ENCODE measurements at regions not wholly inside any gene's neighbourhood (a gene's known extent, or its start where the extent isn't known, plus 50 kb on each side); places are given as distances from the start of the nearest gene placed in this dataset.
A peak's percentile ranks its signal among the peaks of the same experiment; 100 is the strongest.

DNA sequence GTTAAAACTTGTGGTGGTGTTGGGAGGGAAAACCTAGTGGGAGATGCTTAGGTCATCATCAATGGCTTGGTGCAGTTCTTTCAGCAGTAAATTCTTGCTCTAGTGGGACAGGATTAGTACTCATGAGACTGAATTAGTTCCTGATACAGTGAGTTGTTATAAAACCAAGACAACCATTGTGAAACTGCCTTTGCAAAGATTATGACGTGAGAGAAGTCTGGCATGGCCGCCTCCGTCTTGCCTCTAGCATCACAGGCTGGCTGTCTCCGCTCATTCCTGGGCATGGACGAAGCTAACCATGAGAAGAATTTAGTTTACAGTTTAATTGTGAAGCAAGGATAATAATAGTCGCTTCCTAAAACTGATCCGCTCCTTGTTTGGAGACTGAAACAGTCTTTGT lies 186.4 kb downstream of the KIF20B start:
- intact Hi-C loops (cut with DNase I), result no loop called here
- no peaks in the 10 kb centered on the region for H3K27me3 ChIP-seq
- H3K36me3 ChIP-seq, result no peaks in the 10 kb centered on the region
- DNase-seq (ENCODE audit: extremely low spot score), result no peak
- no peaks in the 10 kb centered on the region for H3K9me3 ChIP-seq
- TF ChIP-seq EP300 (IDR thresholded peaks at IDR 0.05), result no peak
- TF ChIP-seq POLR2AphosphoS5 (IDR thresholded peaks at IDR 0.05), result no peak
- no peak for TF ChIP-seq POLR2A (IDR thresholded peaks at IDR 0.05; ENCODE audit: low read depth)
- TF ChIP-seq, protein P1, sequence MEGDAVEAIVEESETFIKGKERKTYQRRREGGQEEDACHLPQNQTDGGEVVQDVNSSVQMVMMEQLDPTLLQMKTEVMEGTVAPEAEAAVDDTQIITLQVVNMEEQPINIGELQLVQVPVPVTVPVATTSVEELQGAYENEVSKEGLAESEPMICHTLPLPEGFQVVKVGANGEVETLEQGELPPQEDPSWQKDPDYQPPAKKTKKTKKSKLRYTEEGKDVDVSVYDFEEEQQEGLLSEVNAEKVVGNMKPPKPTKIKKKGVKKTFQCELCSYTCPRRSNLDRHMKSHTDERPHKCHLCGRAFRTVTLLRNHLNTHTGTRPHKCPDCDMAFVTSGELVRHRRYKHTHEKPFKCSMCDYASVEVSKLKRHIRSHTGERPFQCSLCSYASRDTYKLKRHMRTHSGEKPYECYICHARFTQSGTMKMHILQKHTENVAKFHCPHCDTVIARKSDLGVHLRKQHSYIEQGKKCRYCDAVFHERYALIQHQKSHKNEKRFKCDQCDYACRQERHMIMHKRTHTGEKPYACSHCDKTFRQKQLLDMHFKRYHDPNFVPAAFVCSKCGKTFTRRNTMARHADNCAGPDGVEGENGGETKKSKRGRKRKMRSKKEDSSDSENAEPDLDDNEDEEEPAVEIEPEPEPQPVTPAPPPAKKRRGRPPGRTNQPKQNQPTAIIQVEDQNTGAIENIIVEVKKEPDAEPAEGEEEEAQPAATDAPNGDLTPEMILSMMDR (IDR thresholded peaks at IDR 0.05), result no peak
- WGBS, result 52% methylated on average over 7 of the region's 7 CpGs
- peak overlapping the region in 1 of 4 donors; percentile 28 for H3K27ac ChIP-seq (replicated peaks in 1 of 4)
- H3K4me3 ChIP-seq, result no peak overlapping the region
- no peaks in the 10 kb centered on the region for H3K4me1 ChIP-seq

DNA sequence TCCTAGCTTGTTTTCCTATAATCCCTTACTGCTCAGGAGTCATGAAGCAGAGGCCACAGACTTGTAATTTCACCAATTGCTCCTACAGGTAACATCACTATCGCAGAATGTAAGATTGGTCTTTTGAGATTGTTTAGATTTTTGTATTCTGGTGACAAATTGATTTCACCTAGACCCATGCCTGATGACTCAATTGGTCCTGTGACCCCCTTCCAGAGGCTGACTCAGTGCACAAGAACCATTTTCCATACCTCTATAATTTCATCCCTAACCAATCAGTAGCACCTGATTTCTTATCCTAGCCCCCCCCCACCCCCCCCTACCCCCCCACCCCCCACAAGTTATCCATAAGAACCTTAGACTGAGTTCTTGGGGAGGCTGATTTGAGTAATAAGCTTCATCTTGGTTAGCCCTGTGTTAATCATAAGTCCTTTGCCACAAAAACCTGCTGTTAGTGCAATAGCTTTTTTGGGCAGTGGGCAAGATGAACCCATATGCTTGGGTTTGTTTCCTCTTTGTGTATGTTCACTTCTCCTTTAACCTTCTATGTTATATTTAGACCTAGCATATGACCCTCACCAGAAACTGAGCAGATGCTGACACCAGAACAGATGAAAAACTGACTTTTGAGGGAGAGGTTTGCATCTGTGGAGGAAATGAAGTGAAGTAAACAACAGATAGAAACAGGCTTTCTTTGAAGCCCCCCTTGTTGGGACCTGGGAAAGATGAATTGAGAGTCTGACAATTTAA lies 187.1 kb downstream of the KIF20B start:
- TF ChIP-seq POLR2A (IDR thresholded peaks at IDR 0.05; ENCODE audit: low read depth), result no peak
- TF ChIP-seq, protein P1 (IDR thresholded peaks at IDR 0.05), result no peak
- no peak for TF ChIP-seq EP300 (IDR thresholded peaks at IDR 0.05)
- no peak for TF ChIP-seq POLR2AphosphoS5 (IDR thresholded peaks at IDR 0.05)
- 93% methylated on average over 1 of the region's 1 CpG for WGBS
- Histone ChIP-seq H3K27me3 (no peaks in the 10 kb centered on the region), H3K36me3 (no peaks in the 10 kb centered on the region), H3K27ac (replicated peaks in 1 of 4) (peak overlapping the region in 1 of 4 donors; percentile 28), H3K4me1 (no peaks in the 10 kb centered on the region), H3K9me3 (no peaks in the 10 kb centered on the region), H3K4me3 (no peak overlapping the region)
- no peak for DNase-seq (ENCODE audit: extremely low spot score)
- intact Hi-C loops (cut with DNase I), result no loop called here

DNA sequence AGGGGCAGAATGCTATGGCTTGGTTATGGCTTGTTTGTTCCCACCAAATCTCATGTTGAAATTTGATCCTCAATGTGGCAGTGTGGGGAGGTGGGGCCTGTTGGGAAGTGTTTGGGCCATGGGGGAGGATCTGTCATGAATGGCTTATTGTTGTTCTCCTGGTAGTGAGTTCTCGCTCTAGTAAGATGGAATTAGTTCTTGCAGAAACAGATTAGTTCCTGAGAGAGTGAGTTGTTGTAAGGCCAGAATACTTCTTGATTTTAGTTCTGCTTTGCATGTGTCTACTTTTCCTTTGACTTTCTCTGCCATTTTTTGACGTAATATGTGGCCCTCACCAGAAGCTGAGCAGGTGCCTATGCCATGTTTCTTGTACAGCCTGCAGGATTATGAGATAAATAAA lies 188.2 kb downstream of the KIF20B start:
- no peak overlapping the region for H3K4me3 ChIP-seq
- H3K27me3 ChIP-seq, result no peaks in the 10 kb centered on the region
- no peaks in the 10 kb centered on the region for H3K36me3 ChIP-seq
- DNase-seq (ENCODE audit: extremely low spot score), result no peak
- no peaks in the 10 kb centered on the region for H3K9me3 ChIP-seq
- intact Hi-C loops (cut with DNase I), result no loop called here
- TF ChIP-seq POLR2A (IDR thresholded peaks at IDR 0.05; ENCODE audit: low read depth), result no peak
- TF ChIP-seq POLR2AphosphoS5 (IDR thresholded peaks at IDR 0.05), result no peak
- TF ChIP-seq EP300 (IDR thresholded peaks at IDR 0.05), result no peak
- TF ChIP-seq, protein P1 (IDR thresholded peaks at IDR 0.05), result no peak
- 63% methylated on average over 2 of the region's 2 CpGs for WGBS
- no peaks in the 10 kb centered on the region for H3K4me1 ChIP-seq
- H3K27ac ChIP-seq (replicated peaks in 1 of 4), result no peak overlapping the region

DNA sequence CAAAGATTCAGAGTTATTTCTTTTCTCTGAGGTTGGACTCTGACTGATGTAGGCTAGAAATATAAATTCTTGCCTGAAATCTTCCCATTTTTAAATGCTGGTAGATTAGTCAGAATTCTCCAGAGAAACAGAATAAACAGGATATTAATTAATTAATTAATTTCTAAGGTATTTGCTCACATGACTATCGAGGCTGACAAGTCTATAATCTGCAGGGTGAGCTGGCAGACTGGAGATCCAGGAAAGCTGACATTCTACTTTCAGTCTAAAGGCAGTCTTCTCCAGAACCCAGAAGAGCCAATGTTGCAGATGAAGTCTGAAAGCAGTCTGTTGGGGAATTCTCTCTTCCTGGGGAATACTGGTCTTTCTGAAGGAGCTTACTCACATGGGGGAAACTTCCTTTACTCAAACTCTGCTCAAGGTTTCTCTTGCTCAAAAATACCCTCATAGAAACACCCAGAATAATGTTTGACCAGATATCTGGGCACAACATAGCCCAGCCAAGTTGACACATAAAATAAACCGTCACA lies 189.7 kb downstream of the KIF20B start:
- H3K36me3 ChIP-seq, result no peaks in the 10 kb centered on the region
- intact Hi-C loops (cut with DNase I), result no loop called here
- no peaks in the 10 kb centered on the region for H3K9me3 ChIP-seq
- no peaks in the 10 kb centered on the region for H3K27me3 ChIP-seq
- H3K4me3 ChIP-seq, result no peak overlapping the region
- DNase-seq (ENCODE audit: extremely low spot score), result no peak
- H3K4me1 ChIP-seq, result no peaks in the 10 kb centered on the region
- TF ChIP-seq EP300 (IDR thresholded peaks at IDR 0.05), result no peak
- no peak for TF ChIP-seq POLR2AphosphoS5 (IDR thresholded peaks at IDR 0.05)
- TF ChIP-seq, protein P1 (IDR thresholded peaks at IDR 0.05), result no peak
- TF ChIP-seq POLR2A (IDR thresholded peaks at IDR 0.05; ENCODE audit: low read depth), result no peak
- H3K27ac ChIP-seq (replicated peaks in 1 of 4), result no peak overlapping the region
- WGBS, result 80% methylated on average over 2 of the region's 2 CpGs

All from esophagus muscularis mucosa (tissue), 4 donors.